Keratinocyte (primary cell): ENCODE measurements at regions not wholly inside any gene's neighbourhood (a gene's known extent, or its start where the extent isn't known, plus 50 kb on each side); places are given as distances from the start of the nearest gene placed in this dataset.

ENCODE experiments used
- CTCF ChIP-seq, 3 experiments: IDR thresholded peaks in 1 of 3; conservative IDR thresholded peaks in 1 of 3; optimal IDR thresholded peaks in 1 of 3; 2 replicates in 2 of 3; 3 replicates in 1 of 3; pipeline versions ENCODE3 to v1.5.1; 2011; ENCODE audit warnings: low read length in 3 of 3, mild to moderate bottlenecking in 3 of 3, moderate library complexity in 2 of 3, control low read depth in 1 of 3, inconsistent platforms in 1 of 3; ENCODE audit not compliant: insufficient read depth in 2 of 3; ENCODE audit errors: extremely low read depth in 1 of 3
- EZH2 ChIP-seq: IDR thresholded peaks from one replicate; pipeline ENCODE4 v1.6.1; 2012; ENCODE audit warnings: inconsistent platforms, mild to moderate bottlenecking, low read length, moderate library complexity

DNA sequence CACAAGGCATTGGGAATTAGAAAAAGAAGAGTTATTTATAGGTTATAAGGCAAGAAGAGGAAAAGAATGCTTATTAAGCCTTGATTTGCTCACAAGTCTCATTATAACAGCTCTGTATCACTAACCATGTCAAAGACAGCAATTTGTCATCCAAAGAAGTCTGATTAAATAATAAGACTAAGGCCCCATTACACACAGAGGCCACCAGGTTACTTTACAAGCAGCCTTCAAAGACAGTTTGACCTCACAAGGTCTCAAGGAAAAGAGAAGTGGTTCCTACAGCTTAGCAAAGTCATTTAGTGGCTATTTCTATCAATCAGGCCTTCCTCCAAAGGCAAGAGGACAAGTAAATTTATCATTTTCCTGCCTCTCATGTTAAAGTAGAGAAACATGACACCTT lies 188.5 kb downstream of the MBD2 start:
- TF ChIP-seq CTCF (optimal IDR thresholded peaks at IDR 0.05 in 1 of 3, IDR thresholded peaks at IDR 0.05 in 1 of 3, conservative IDR thresholded peaks at IDR 0.05 in 1 of 3; ENCODE audit: extremely low read depth in 1 of 3, insufficient read depth in 2 of 3, low read length in 3 of 3) (no peak), EZH2 (no peak)
